ENCODE measurements at regions not wholly inside any gene's neighbourhood (a gene's known extent, or its start where the extent isn't known, plus 50 kb on each side); places are given as distances from the start of the nearest gene placed in this dataset.

- no peaks in the 10 kb centered on the region for H4K20me1 ChIP-seq (ENCODE audit: insufficient read depth, low read length)
- DNase-seq: no peak
- peaks cover 0 to 1% (median 0%) of the 10 kb centered on the region in 3 donors for H3K27me3 Mint-ChIP-seq (ENCODE audit: low read depth in 3 of 3)
- H3K4me1 ChIP-seq (ENCODE audit: control insufficient read depth in 1 of 2, insufficient read depth in 2 of 2, low read length in 2 of 2): no peaks in the 10 kb centered on the region
- no peaks in the 10 kb centered on the region for H3K4me1 Mint-ChIP-seq
- H3K79me2 ChIP-seq (ENCODE audit: insufficient read depth, low read length): no peaks in the 10 kb centered on the region
- no peaks in the 10 kb centered on the region for H3K36me3 Mint-ChIP-seq
- no peak overlapping the region for H3K4me2 ChIP-seq (replicated peaks; ENCODE audit: extremely low read depth, low read length, poor library complexity, severe bottlenecking)
- H3K27ac ChIP-seq (ENCODE audit: low read depth in 1 of 2, low read length in 2 of 2): no peak overlapping the region
- no peak overlapping the region for H3K9ac ChIP-seq (ENCODE audit: insufficient read depth, low read length, poor library complexity, severe bottlenecking)
- H3K9me3 ChIP-seq (replicated peaks in 1 of 2; ENCODE audit: control insufficient read depth in 1 of 2, insufficient read depth in 1 of 2, low read length in 2 of 2): no peaks in the 10 kb centered on the region
- H3K4me3 Mint-ChIP-seq: no peak overlapping the region
- no peak overlapping the region for H3K27ac Mint-ChIP-seq
- H3K27me3 ChIP-seq (ENCODE audit: control insufficient read depth in 2 of 2, insufficient read depth in 2 of 2, low read length in 2 of 2): no peaks in the 10 kb centered on the region
- intact Hi-C loops (cut with micrococcal nuclease): no loop called here
- WGBS (ENCODE audit: insufficient coverage): 95% methylated on average over 8 of the region's 23 CpGs
- TF ChIP-seq CTCF (IDR thresholded peaks at IDR 0.05): no peak
- no peaks in the 10 kb centered on the region for H3K36me3 ChIP-seq (replicated peaks in 1 of 2; ENCODE audit: control insufficient read depth in 1 of 2, insufficient read depth in 2 of 2, low read length in 2 of 2)
- H3K9me3 Mint-ChIP-seq: peaks cover 0 to 6% (median 3%) of the 10 kb centered on the region in 7 donors
- no peak overlapping the region for H2AFZ ChIP-seq (ENCODE audit: insufficient read depth, low read depth, low read length, poor library complexity, severe bottlenecking)
- H3K4me3 ChIP-seq (replicated peaks in 1 of 3; ENCODE audit: low read depth in 2 of 3, low read length in 3 of 3): no peak overlapping the region
Measured at GRCh38 chr1:213772128-213773063, 215.4 kb upstream of the PROX1 start.

- Mint-ChIP-seq H3K9me3 (peaks cover 0 to 6% (median 3%) of the 10 kb centered on the region in 7 donors), H3K27me3 (ENCODE audit: low read depth in 3 of 3) (peaks cover 0 to 2% (median 1%) of the 10 kb centered on the region in 3 donors), H3K36me3 (no peaks in the 10 kb centered on the region), H3K27ac (no peak overlapping the region), H3K4me3 (no peak overlapping the region), H3K4me1 (no peaks in the 10 kb centered on the region)
- intact Hi-C loops (cut with micrococcal nuclease): no loop called here
- no peaks in the 10 kb centered on the region for H3K36me3 ChIP-seq (replicated peaks in 1 of 2; ENCODE audit: control insufficient read depth in 1 of 2, insufficient read depth in 2 of 2, low read length in 2 of 2)
- no peak for TF ChIP-seq CTCF (IDR thresholded peaks at IDR 0.05)
- DNase-seq: no peak
- no peak overlapping the region for H3K27ac ChIP-seq (ENCODE audit: low read depth in 1 of 2, low read length in 2 of 2)
- H3K79me2 ChIP-seq (ENCODE audit: insufficient read depth, low read length): no peaks in the 10 kb centered on the region
- H3K4me1 ChIP-seq (ENCODE audit: control insufficient read depth in 1 of 2, insufficient read depth in 2 of 2, low read length in 2 of 2): no peaks in the 10 kb centered on the region
- H3K9me3 ChIP-seq (replicated peaks in 1 of 2; ENCODE audit: control insufficient read depth in 1 of 2, insufficient read depth in 1 of 2, low read length in 2 of 2): no peaks in the 10 kb centered on the region
- no peak overlapping the region for H2AFZ ChIP-seq (ENCODE audit: insufficient read depth, low read depth, low read length, poor library complexity, severe bottlenecking)
- H3K4me2 ChIP-seq (replicated peaks; ENCODE audit: extremely low read depth, low read length, poor library complexity, severe bottlenecking): no peak overlapping the region
- no peaks in the 10 kb centered on the region for H4K20me1 ChIP-seq (ENCODE audit: insufficient read depth, low read length)
- H3K9ac ChIP-seq (ENCODE audit: insufficient read depth, low read length, poor library complexity, severe bottlenecking): no peak overlapping the region
- WGBS (ENCODE audit: insufficient coverage): no CpG with 5 or more reads among the region's 1 CpG
- H3K4me3 ChIP-seq (replicated peaks in 1 of 3; ENCODE audit: low read depth in 2 of 3, low read length in 3 of 3): no peak overlapping the region
- H3K27me3 ChIP-seq (ENCODE audit: control insufficient read depth in 2 of 2, insufficient read depth in 2 of 2, low read length in 2 of 2): no peaks in the 10 kb centered on the region
Measured at GRCh38 chr1:213773975-213774374, 213.8 kb upstream of the PROX1 start.
